K562 (cell line): ENCODE measurements at regions not wholly inside any gene's neighbourhood (a gene's known extent, or its start where the extent isn't known, plus 50 kb on each side); places are given as distances from the start of the nearest gene placed in this dataset.

Experiments
- ATAC-seq: fragments of 200-7000 bp; cut with Tn5 transposase; 3 replicates; pipeline ENCODE4 v1.9.1; 2020; ENCODE audit warnings: moderate library complexity
- BruUV-seq: library from RNA; stranded (reverse); fragments of 400-500 nt; replicated peaks from 2 replicates; lab custom pipeline; 2021; lab: Mats Ljungman, UMichigan
- CTCF ChIA-PET: fragments of 300-600 bp; formaldehyde crosslinking; extraction: SDS; loops from one replicate; lab custom pipeline; 2021; ENCODE audit warnings: low intra/inter-chr PET ratio; lab: Yijun Ruan, JAX
- POLR2A ChIA-PET: fragments of 300-600, 350-650 bp; sonication (Branson Sonifier 250); formaldehyde crosslinking; extraction: SDS; loops from one replicate; lab custom pipeline; 2021; ENCODE audit warnings: antibody characterized with exemption, inconsistent platforms; lab: Yijun Ruan, JAX
- DNase-seq, 4 experiments: peaks; one replicate each; pipeline versions ENCODE4 v3.0.0 to v3.0.0-alpha.2; 2011 to 2018; ENCODE audit warnings: low spot score in 3 of 4, mixed read lengths in 3 of 4; ENCODE audit errors: extremely low read depth in 1 of 4
- FAIRE-seq: peaks from 2 replicates; lab custom pipeline; 2011; peaks lifted over from hg19 to GRCh38; lab: Jason Lieb, UNC
- H2AFZ ChIP-seq: 2 replicates; pipeline ENCODE4 v1.6.0; 2011; ENCODE audit warnings: low read depth, low read length, control low read depth, inconsistent platforms
- H3K27ac ChIP-seq: fragments of 200-600 bp; 3 replicates; pipeline ENCODE4 v1.8.0; 2011; ENCODE audit warnings: low read depth, mild to moderate bottlenecking, control low read depth, inconsistent platforms, low read length, moderate library complexity, mixed read lengths; ENCODE audit errors: extremely low read depth
- H3K27me3 ChIP-seq, 2 experiments: fragments of 300-600 bp in 1 of 2; 2 replicates in 1 of 2; 3 replicates in 1 of 2; pipeline versions ENCODE4 v1.6.0 to v1.8.0; 2011; ENCODE audit warnings: inconsistent platforms in 2 of 2, low read length in 2 of 2, mild to moderate bottlenecking in 1 of 2, mixed read lengths in 1 of 2, moderate library complexity in 1 of 2; ENCODE audit not compliant: control insufficient read depth in 2 of 2, insufficient read depth in 2 of 2
- H3K36me3 ChIP-seq: fragments of 300-600 bp; 3 replicates; pipeline ENCODE4 v1.8.0; 2011; ENCODE audit warnings: mild to moderate bottlenecking, low read length, inconsistent platforms; ENCODE audit not compliant: control insufficient read depth, insufficient read depth
- H3K4me1 ChIP-seq, 2 experiments: fragments of 200-600 bp in 1 of 2; replicated peaks in 1 of 2; 2 replicates in 1 of 2; 3 replicates in 1 of 2; pipeline versions ENCODE4 v1.5.1 to v1.8.0; 2011; ENCODE audit warnings: inconsistent platforms in 2 of 2, low read length in 2 of 2, mild to moderate bottlenecking in 1 of 2, mixed read lengths in 1 of 2, moderate library complexity in 1 of 2; ENCODE audit not compliant: control insufficient read depth in 2 of 2, insufficient read depth in 2 of 2
- H3K4me2 ChIP-seq: 2 replicates; pipeline ENCODE4 v1.6.1; 2011; ENCODE audit warnings: low read length, control low read depth, inconsistent platforms, mixed read lengths; ENCODE audit not compliant: insufficient read depth
- H3K4me3 ChIP-seq: fragments of 200-600 bp; sonication (generic), shearing (Covaris generic); 2 replicates; pipeline ENCODE4 v1.5.1; 2016; ENCODE audit warnings: control low read depth, inconsistent platforms
- H3K79me2 ChIP-seq: fragments of 200-600 bp; 3 replicates; pipeline ENCODE4 v1.8.0; 2011; ENCODE audit warnings: low read length, inconsistent platforms; ENCODE audit not compliant: control insufficient read depth, insufficient read depth
- H3K9ac ChIP-seq, 2 experiments: 2 replicates each; pipeline versions ENCODE4 v1.6.0 to v1.6.1; 2011; ENCODE audit warnings: low read depth in 2 of 2, low read length in 2 of 2, control low read depth in 1 of 2, inconsistent platforms in 1 of 2, mild to moderate bottlenecking in 1 of 2, mixed read lengths in 1 of 2; ENCODE audit not compliant: insufficient read depth in 1 of 2
- H3K9me1 ChIP-seq: one replicate; pipeline ENCODE4 v1.6.0; 2011; ENCODE audit warnings: inconsistent platforms, mild to moderate bottlenecking, low read length, moderate library complexity; ENCODE audit not compliant: control insufficient read depth, insufficient read depth
- H3K9me3 ChIP-seq: replicated peaks from 2 replicates; pipeline ENCODE4 v1.5.1; 2011; ENCODE audit warnings: low read depth, low read length, inconsistent platforms; ENCODE audit not compliant: control insufficient read depth, insufficient read depth
- H4K20me1 ChIP-seq: replicated peaks from 2 replicates; pipeline ENCODE4 v1.6.1; 2011; ENCODE audit warnings: low read length, inconsistent platforms, mixed read lengths; ENCODE audit not compliant: control insufficient read depth, insufficient read depth
- CBX2 ChIP-seq: fragments of 200-600 bp; sonication (generic); IDR thresholded peaks from one replicate; pipeline ENCODE4 v1.6.1; 2012; ENCODE audit warnings: mild to moderate bottlenecking, low read length, inconsistent platforms; ENCODE audit not compliant: insufficient read depth, poor library complexity, severe bottlenecking
- CBX8 ChIP-seq: fragments of 200-600 bp; sonication (generic); IDR thresholded peaks from 2 replicates; pipeline ENCODE4 v1.6.1; 2012; ENCODE audit warnings: borderline replicate concordance, mixed run types, low read depth, mild to moderate bottlenecking, moderate library complexity, mixed read lengths, low read length, control low read depth, inconsistent platforms; ENCODE audit not compliant: poor library complexity, severe bottlenecking; ENCODE audit errors: extremely low read depth
- HDAC2 ChIP-seq: fragments of 450-650 bp; IDR thresholded peaks from 2 replicates; pipeline ENCODE4 v1.6.1; 2016; ENCODE audit warnings: mild to moderate bottlenecking
- HMGXB4 ChIP-seq: sonication (generic); formaldehyde crosslinking; IDR thresholded peaks from 2 replicates; pipeline ENCODE4 v1.8.1; 2023; ENCODE audit warnings: mild to moderate bottlenecking, missing genetic modification reagents
- MCM5 ChIP-seq: fragments of 450-650 bp; IDR thresholded peaks from 2 replicates; pipeline ENCODE4 v1.6.1; 2016; ENCODE audit warnings: low read depth
- MLLT1 ChIP-seq, 2 experiments: fragments of 450-650 bp; IDR thresholded peaks; 2 replicates each; pipeline ENCODE4 v1.6.1; 2016
- NBN ChIP-seq: fragments of 450-650 bp; IDR thresholded peaks from 2 replicates; pipeline ENCODE4 v1.6.1; 2016; ENCODE audit warnings: low read depth, mild to moderate bottlenecking
- SLC30A9 ChIP-seq: fragments of 250-450 bp; sonication (Bioruptor Pico); IDR thresholded peaks from 2 replicates; pipeline ENCODE4 v1.8.0; 2022; ENCODE audit warnings: mild to moderate bottlenecking, moderate library complexity
- ZBTB49 ChIP-seq: sonication (generic); formaldehyde crosslinking; IDR thresholded peaks from 2 replicates; pipeline ENCODE4 v1.8.0; 2022; ENCODE audit warnings: missing genetic modification reagents, mild to moderate bottlenecking, borderline replicate concordance
- ZNF778 ChIP-seq: fragments of 450-650 bp; formaldehyde crosslinking; IDR thresholded peaks from 2 replicates; pipeline ENCODE4 v1.4.0; 2020; ENCODE audit warnings: mild to moderate bottlenecking, moderate library complexity
- ZZZ3 ChIP-seq: fragments of 450-650 bp; IDR thresholded peaks from 2 replicates; pipeline ENCODE4 v1.6.1; 2016; ENCODE audit warnings: antibody characterized with exemption, mild to moderate bottlenecking, moderate library complexity
- WGBS: fragments of 100-300 bp; shearing (Covaris generic); methylation state at CpG from one replicate; pipeline ENCODE4 v1.1.6; 2016; ENCODE audit warnings: low coverage, mixed read lengths; ENCODE audit not compliant: insufficient coverage; ENCODE audit errors: missing lambda C conversion rate; 5-methylcytosine and 5-hydroxymethylcytosine counted together
- in situ Hi-C: fragments of 300-500 bp; cut with MboI; formaldehyde crosslinking; loops from 4 replicates; pipeline ENCODE4 v1.15.0; 2018; ENCODE audit warnings: inconsistent platforms, mixed read lengths
- intact Hi-C: fragments of 100-400 bp; cut with micrococcal nuclease; formaldehyde crosslinking; loops from 2 replicates; pipeline ENCODE4 v1.14.2; 2022
- TF ChIP-seq, protein P1 (sequence below): fragments of 450-650 bp; formaldehyde crosslinking; IDR thresholded peaks from 2 replicates; pipeline ENCODE4 v1.4.0; 2020; ENCODE audit warnings: mild to moderate bottlenecking, moderate library complexity
- TF ChIP-seq, protein P2 (sequence below): IDR thresholded peaks from 2 replicates; pipeline ENCODE4 v1.6.1; 2016; ENCODE audit warnings: missing genetic modification characterization, missing compliant biosample characterization
- TF ChIP-seq, protein P3 (sequence below): fragments of 250-450 bp; sonication (Bioruptor Pico); IDR thresholded peaks from 2 replicates; pipeline ENCODE4 v1.6.1; 2021; ENCODE audit warnings: mild to moderate bottlenecking

GRCh38 chr18:33918571-33918970 lies 306.1 kb downstream of the NOL4 start:
- intact Hi-C loops = no loop called here
- H3K9me1 ChIP-seq = no peaks in the 10 kb centered on the region
- no peaks in the 10 kb centered on the region for H3K79me2 ChIP-seq
- no peaks in the 10 kb centered on the region for H3K36me3 ChIP-seq
- H2AFZ ChIP-seq = no peak overlapping the region
- in situ Hi-C loops = no loop called here
- POLR2A ChIA-PET = no interaction called here
- WGBS = 2% methylated on average over 3 of the region's 3 CpGs
- no peak for FAIRE-seq
- no peaks in the 10 kb centered on the region for H4K20me1 ChIP-seq
- BruUV-seq = no TSS peak
- ATAC-seq = no peak
- H3K4me3 ChIP-seq = no peak overlapping the region
- no peaks in the 10 kb centered on the region for H3K27me3 ChIP-seq
- CTCF ChIA-PET = no interaction called here
- no peak overlapping the region for H3K9ac ChIP-seq
- no peak for DNase-seq
- no peaks in the 10 kb centered on the region for H3K9me3 ChIP-seq
- no peaks in the 10 kb centered on the region for H3K4me1 ChIP-seq
- no peak overlapping the region for H3K27ac ChIP-seq
- no peak overlapping the region for H3K4me2 ChIP-seq
- TF ChIP-seq, protein P1, sequence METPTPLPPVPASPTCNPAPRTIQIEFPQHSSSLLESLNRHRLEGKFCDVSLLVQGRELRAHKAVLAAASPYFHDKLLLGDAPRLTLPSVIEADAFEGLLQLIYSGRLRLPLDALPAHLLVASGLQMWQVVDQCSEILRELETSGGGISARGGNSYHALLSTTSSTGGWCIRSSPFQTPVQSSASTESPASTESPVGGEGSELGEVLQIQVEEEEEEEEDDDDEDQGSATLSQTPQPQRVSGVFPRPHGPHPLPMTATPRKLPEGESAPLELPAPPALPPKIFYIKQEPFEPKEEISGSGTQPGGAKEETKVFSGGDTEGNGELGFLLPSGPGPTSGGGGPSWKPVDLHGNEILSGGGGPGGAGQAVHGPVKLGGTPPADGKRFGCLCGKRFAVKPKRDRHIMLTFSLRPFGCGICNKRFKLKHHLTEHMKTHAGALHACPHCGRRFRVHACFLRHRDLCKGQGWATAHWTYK (CRISPR knock-in tag) = no peak
- TF ChIP-seq CBX2 (no peak), NBN (no peak), HDAC2 (no peak), ZNF778 (no peak), HMGXB4 (CRISPR knock-in tag) (no peak), CBX8 (no peak), ZZZ3 (no peak), MLLT1 (IDR thresholded peaks at IDR 0.05) (no peak), SLC30A9 (CRISPR knock-in tag) (no peak), MCM5 (no peak), ZBTB49 (CRISPR knock-in tag) (no peak)
- TF ChIP-seq, protein P2, sequence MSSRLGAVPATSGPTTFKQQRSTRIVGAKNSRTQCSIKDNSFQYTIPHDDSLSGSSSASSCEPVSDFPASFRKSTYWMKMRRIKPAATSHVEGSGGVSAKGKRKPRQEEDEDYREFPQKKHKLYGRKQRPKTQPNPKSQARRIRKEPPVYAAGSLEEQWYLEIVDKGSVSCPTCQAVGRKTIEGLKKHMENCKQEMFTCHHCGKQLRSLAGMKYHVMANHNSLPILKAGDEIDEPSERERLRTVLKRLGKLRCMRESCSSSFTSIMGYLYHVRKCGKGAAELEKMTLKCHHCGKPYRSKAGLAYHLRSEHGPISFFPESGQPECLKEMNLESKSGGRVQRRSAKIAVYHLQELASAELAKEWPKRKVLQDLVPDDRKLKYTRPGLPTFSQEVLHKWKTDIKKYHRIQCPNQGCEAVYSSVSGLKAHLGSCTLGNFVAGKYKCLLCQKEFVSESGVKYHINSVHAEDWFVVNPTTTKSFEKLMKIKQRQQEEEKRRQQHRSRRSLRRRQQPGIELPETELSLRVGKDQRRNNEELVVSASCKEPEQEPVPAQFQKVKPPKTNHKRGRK = no peak
- TF ChIP-seq, protein P3, sequence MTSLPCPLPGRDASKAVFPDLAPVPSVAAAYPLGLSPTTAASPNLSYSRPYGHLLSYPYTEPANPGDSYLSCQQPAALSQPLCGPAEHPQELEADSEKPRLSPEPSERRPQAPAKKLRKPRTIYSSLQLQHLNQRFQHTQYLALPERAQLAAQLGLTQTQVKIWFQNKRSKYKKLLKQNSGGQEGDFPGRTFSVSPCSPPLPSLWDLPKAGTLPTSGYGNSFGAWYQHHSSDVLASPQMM = no peak
